Sigmoid colon (tissue), 4 donors: ENCODE measurements at regions not wholly inside any gene's neighbourhood (a gene's known extent, or its start where the extent isn't known, plus 50 kb on each side); places are given as distances from the start of the nearest gene placed in this dataset.

Source experiments
- CTCF ChIP-seq, 4 experiments: fragments of 450-650 bp in 3 of 4; fragments of 200-600 bp in 1 of 4; IDR thresholded peaks; one replicate each; pipeline ENCODE4 v1.5.1; 2016 to 2019; ENCODE audit warnings: antibody characterized with exemption in 4 of 4, mild to moderate bottlenecking in 3 of 4, moderate library complexity in 2 of 4
- POLR2AphosphoS5 ChIP-seq, 4 donors: sonication (generic); formaldehyde crosslinking; IDR thresholded peaks; one replicate each; pipeline ENCODE4 v1.6.1; 2017; ENCODE audit warnings: antibody characterized with exemption in 4 of 4

- TF ChIP-seq POLR2AphosphoS5 (IDR thresholded peaks at IDR 0.05) (no peak), CTCF (IDR thresholded peaks at IDR 0.05) (no peak)
Observed at GRCh38 chr6:105746130-105746505, 340.0 kb upstream of the PRDM1 start.
